Parathyroid adenoma (tissue), 2 donors: ENCODE measurements at regions not wholly inside any gene's neighbourhood (a gene's known extent, or its start where the extent isn't known, plus 50 kb on each side); places are given as distances from the start of the nearest gene placed in this dataset.
"Not testable (repeated sequence)": the region's sequence is repeated elsewhere in the genome, so short reads cannot be mapped to it uniquely, and the experiment has no call there.

Source experiments
- H2AFZ ChIP-seq: fragments of 300-600 bp; sonication (generic); one replicate; pipeline ENCODE4 v1.7.0; 2017; ENCODE audit warnings: antibody characterized with exemption, mild to moderate bottlenecking
- H3K27ac ChIP-seq: fragments of 300-600 bp; sonication (generic); one replicate; pipeline ENCODE4 v1.7.0; 2017
- H3K27me3 ChIP-seq: fragments of 300-600 bp; sonication (generic); one replicate; pipeline ENCODE4 v1.7.0; 2017; ENCODE audit warnings: low read length; ENCODE audit not compliant: control insufficient read depth, insufficient read depth
- H3K36me3 ChIP-seq: fragments of 300-600 bp; sonication (generic); one replicate; pipeline ENCODE4 v1.7.0; 2017; ENCODE audit warnings: low read length; ENCODE audit not compliant: control insufficient read depth, insufficient read depth
- H3K4me1 ChIP-seq: fragments of 300-600 bp; sonication (generic); one replicate; pipeline ENCODE4 v1.7.0; 2017; ENCODE audit warnings: control low read depth
- H3K4me2 ChIP-seq: fragments of 300-600 bp; sonication (generic); one replicate; pipeline ENCODE4 v1.7.0; 2017; ENCODE audit warnings: low read length
- H3K4me3 ChIP-seq: fragments of 300-600 bp; sonication (generic); one replicate; pipeline ENCODE4 v1.7.0; 2017; ENCODE audit warnings: low read depth, low read length
- H3K79me2 ChIP-seq: fragments of 300-600 bp; sonication (generic); one replicate; pipeline ENCODE4 v1.7.0; 2017; ENCODE audit warnings: control low read depth
- H3K9ac ChIP-seq: fragments of 300-600 bp; sonication (generic); one replicate; pipeline ENCODE4 v1.7.0; 2017; ENCODE audit warnings: mild to moderate bottlenecking
- H3K9me3 ChIP-seq: fragments of 300-600 bp; sonication (generic); one replicate; pipeline ENCODE4 v1.7.0; 2017; ENCODE audit warnings: low read length; ENCODE audit not compliant: control insufficient read depth
- TF ChIP-seq, protein P1 (sequence below): fragments of 300-600 bp; sonication (generic); IDR thresholded peaks from one replicate; pipeline ENCODE4 v1.7.0; 2017; ENCODE audit warnings: antibody characterized with exemption, mild to moderate bottlenecking
- donor health status: primary hyperparathyroidism.

DNA sequence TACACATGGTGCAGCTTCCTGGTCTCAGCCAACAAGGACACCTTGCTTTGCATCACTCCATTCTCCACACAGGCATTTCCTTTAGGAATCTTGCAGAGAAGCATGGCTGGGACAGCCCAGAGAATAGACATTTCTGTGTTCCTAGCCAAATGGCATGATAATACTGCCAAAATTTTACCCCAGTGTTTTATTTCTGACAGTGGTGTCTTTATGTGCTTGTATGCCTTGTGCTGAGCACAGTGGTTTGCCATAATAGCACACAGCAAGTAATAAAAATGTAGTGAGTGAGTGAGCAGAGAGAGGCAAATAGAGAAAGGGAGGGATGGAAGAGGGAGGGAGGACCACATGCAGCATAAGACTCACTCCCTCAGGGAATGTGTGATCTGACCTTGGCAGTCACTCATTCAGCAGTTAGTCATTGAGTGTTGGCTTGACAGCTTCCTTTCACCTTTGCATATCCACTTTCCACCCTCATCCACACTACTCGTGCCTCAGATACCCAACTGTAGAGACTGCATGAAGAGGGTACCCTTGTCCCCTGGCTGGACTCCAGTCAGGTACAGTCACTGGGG, 212.8 kb upstream of the CCDC196 start:
- no peak overlapping the region for H2AFZ ChIP-seq
- H3K79me2 ChIP-seq: no peaks in the 10 kb centered on the region
- H3K9ac ChIP-seq: no peak overlapping the region
- no peaks in the 10 kb centered on the region for H3K4me1 ChIP-seq
- no peaks in the 10 kb centered on the region for H3K36me3 ChIP-seq
- no peak overlapping the region for H3K4me3 ChIP-seq
- no peak overlapping the region for H3K27ac ChIP-seq
- no peaks in the 10 kb centered on the region for H3K27me3 ChIP-seq
- no peak overlapping the region for H3K4me2 ChIP-seq
- H3K9me3 ChIP-seq: no peaks in the 10 kb centered on the region
- TF ChIP-seq, protein P1, sequence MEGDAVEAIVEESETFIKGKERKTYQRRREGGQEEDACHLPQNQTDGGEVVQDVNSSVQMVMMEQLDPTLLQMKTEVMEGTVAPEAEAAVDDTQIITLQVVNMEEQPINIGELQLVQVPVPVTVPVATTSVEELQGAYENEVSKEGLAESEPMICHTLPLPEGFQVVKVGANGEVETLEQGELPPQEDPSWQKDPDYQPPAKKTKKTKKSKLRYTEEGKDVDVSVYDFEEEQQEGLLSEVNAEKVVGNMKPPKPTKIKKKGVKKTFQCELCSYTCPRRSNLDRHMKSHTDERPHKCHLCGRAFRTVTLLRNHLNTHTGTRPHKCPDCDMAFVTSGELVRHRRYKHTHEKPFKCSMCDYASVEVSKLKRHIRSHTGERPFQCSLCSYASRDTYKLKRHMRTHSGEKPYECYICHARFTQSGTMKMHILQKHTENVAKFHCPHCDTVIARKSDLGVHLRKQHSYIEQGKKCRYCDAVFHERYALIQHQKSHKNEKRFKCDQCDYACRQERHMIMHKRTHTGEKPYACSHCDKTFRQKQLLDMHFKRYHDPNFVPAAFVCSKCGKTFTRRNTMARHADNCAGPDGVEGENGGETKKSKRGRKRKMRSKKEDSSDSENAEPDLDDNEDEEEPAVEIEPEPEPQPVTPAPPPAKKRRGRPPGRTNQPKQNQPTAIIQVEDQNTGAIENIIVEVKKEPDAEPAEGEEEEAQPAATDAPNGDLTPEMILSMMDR: no peak

DNA sequence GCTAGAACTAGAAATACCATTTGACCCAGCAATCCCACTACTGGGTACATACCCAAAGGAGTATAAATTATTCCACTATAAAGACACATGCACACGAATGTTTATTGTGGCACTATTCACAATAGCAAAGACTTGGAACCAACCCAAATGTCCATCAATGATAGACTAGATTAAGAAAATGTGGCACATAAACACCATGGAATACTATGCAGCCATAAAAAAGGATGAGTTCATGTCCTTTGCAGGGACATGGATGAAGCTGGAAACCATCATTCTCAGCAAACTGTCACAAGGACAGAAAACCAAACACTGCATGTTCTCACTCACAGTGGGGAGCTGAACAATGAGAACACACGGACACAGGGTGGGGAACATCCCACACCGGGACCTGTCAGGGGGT, 207.8 kb upstream of the CCDC196 start:
- H3K9me3 ChIP-seq, H3K4me2 ChIP-seq, H3K4me1 ChIP-seq, H3K9ac ChIP-seq, H3K27me3 ChIP-seq, H3K4me3 ChIP-seq, H2AFZ ChIP-seq, H3K36me3 ChIP-seq, H3K79me2 ChIP-seq, H3K27ac ChIP-seq: not testable (repeated sequence)

DNA sequence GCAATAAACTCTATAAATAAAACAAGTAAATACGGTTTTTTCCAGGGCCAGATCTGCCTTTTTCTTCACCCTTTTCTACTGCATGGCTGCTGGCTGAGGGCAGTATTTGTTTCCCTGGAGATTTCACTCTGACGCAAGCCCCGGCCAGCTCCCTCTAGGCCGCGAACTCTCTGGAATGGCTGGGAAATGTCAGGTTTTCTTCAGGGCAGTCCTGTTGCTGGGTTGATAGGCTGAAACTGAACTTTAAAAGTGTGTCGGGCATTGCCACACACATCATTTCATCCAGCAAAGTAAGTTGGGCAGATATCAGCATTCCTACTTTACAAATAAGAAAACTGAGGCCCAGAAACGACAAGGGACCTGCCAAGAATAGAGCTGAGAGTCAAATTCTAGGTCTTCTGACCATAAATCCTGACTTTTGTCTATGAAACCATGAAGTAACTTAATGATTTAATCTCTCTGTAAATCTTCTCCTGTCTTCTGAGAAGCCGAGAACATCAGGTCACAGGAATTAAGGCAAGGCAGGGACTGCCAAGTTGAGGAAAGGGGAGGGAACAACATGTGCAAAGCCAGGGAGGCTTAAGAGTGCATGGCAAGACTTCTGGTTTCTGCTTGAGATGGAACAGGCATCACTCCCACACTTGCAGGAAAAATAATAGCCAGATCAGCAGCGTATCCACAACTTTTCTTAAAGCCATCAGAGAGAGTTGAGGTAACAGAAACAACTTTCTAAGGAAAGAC, 205.0 kb upstream of the CCDC196 start:
- H3K4me2 ChIP-seq: no peak overlapping the region
- TF ChIP-seq, protein P1: no peak
- H3K27ac ChIP-seq: no peak overlapping the region
- no peaks in the 10 kb centered on the region for H3K27me3 ChIP-seq
- H3K79me2 ChIP-seq: no peaks in the 10 kb centered on the region
- no peak overlapping the region for H3K4me3 ChIP-seq
- no peak overlapping the region for H2AFZ ChIP-seq
- no peaks in the 10 kb centered on the region for H3K36me3 ChIP-seq
- H3K9ac ChIP-seq: no peak overlapping the region
- H3K9me3 ChIP-seq: no peaks in the 10 kb centered on the region
- H3K4me1 ChIP-seq: no peaks in the 10 kb centered on the region

DNA sequence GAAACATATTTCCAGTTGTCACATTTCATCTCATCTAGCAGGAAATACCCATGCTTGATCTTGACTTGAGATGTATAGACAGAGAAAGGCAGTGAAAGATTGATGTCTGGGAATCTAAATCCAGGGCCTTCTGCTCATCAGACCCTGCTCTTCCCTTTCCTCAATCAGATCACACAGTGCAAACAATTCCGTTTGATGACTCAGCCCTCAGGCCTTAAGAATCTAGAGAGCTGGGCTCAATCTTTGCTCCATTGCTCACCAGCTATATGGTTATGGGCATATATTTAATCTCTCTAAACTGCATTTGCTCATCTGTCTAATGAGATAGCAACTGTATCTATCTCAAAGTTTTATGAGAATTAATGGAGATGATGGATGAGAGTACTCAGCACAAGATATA, 201.8 kb upstream of the CCDC196 start:
- no peaks in the 10 kb centered on the region for H3K9me3 ChIP-seq
- H3K27ac ChIP-seq: no peak overlapping the region
- TF ChIP-seq, protein P1: no peak
- no peak overlapping the region for H3K4me3 ChIP-seq
- H3K9ac ChIP-seq: no peak overlapping the region
- H3K27me3 ChIP-seq: no peaks in the 10 kb centered on the region
- H3K4me1 ChIP-seq: no peaks in the 10 kb centered on the region
- no peaks in the 10 kb centered on the region for H3K36me3 ChIP-seq
- H3K4me2 ChIP-seq: no peak overlapping the region
- H2AFZ ChIP-seq: no peak overlapping the region
- no peaks in the 10 kb centered on the region for H3K79me2 ChIP-seq

DNA sequence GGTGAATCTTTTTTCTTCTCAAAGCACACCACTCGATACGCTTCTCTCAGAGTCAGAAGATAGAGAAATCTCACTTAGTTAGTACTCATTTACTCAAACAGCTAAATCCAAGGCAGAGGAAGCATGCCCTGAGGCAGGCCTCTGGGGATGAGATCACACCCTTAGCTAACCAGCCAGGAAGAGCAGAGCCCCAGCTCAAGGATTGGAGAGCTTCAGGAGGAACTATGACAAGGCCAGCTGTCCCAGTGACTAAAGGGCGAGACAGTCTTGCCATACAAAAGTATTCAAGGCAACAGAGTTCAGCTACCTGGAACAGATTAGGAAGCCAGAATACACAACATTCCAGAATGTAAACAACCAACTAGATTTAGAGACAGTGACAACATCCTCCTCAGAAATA, 197.7 kb upstream of the CCDC196 start:
- no peaks in the 10 kb centered on the region for H3K9me3 ChIP-seq
- no peaks in the 10 kb centered on the region for H3K36me3 ChIP-seq
- TF ChIP-seq, protein P1: no peak
- no peak overlapping the region for H2AFZ ChIP-seq
- no peak overlapping the region for H3K4me3 ChIP-seq
- H3K27ac ChIP-seq: no peak overlapping the region
- H3K9ac ChIP-seq: no peak overlapping the region
- H3K4me1 ChIP-seq: no peaks in the 10 kb centered on the region
- no peaks in the 10 kb centered on the region for H3K27me3 ChIP-seq
- no peaks in the 10 kb centered on the region for H3K79me2 ChIP-seq
- H3K4me2 ChIP-seq: no peak overlapping the region
